GM12892 (cell line): ENCODE measurements at regions not wholly inside any gene's neighbourhood (a gene's known extent, or its start where the extent isn't known, plus 50 kb on each side); places are given as distances from the start of the nearest gene placed in this dataset.

Source experiments
- POLR2A ChIP-seq: IDR thresholded peaks from 2 replicates; pipeline ENCODE4 v1.6.1; 2011; ENCODE audit warnings: low read depth, low read length, control low read depth
- POLR2AphosphoS5 ChIP-seq: IDR thresholded peaks from 2 replicates; pipeline ENCODE4 v1.6.1; 2011; ENCODE audit warnings: low read depth, low read length, control low read depth

- TF ChIP-seq POLR2A: no peak
- TF ChIP-seq POLR2AphosphoS5: no peak
Measured at GRCh38 chr10:78577712-78578111, 491.1 kb upstream of the ZMIZ1 start.
